ENCODE measurements at regions not wholly inside any gene's neighbourhood (a gene's known extent, or its start where the extent isn't known, plus 50 kb on each side); places are given as distances from the start of the nearest gene placed in this dataset.

DNA sequence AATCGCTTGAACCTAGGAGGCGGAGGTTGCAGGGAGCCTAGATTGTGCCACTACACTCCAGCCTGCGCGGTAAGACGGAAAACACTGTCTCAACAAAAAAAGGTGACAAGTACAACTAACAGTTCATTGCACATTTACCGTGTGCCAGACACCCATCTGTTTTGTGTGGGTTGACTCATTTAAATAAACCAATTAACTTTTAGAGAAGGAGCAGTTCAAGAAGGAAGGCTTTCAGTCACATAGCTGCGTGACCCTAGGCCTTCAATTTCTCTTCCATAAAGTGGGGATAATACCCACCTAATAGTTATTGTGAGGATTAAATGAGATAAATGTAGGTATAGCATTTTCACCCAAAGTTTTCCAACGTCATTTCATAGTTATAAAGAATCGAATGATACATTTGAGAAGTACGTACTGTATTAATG, 52.3 kb upstream of the KDM7A start:
- Histone ChIP-seq H3K27me3 (ENCODE audit: control insufficient read depth, insufficient read depth, low read length) (peaks cover 2% of the 10 kb centered on the region), H3K4me1 (ENCODE audit: control insufficient read depth, insufficient read depth, low read length) (no peaks in the 10 kb centered on the region), H3K36me3 (ENCODE audit: control insufficient read depth, insufficient read depth, low read length) (no peaks in the 10 kb centered on the region), H3K27ac (ENCODE audit: low read length) (no peak overlapping the region), H3K9me3 (ENCODE audit: control insufficient read depth, insufficient read depth, low read depth, low read length) (no peaks in the 10 kb centered on the region), H3K4me3 (ENCODE audit: low read depth in 2 of 2, low read length in 2 of 2) (no peak overlapping the region)
- TF ChIP-seq POLR2AphosphoS5 (IDR thresholded peaks at IDR 0.05; ENCODE audit: low read depth, low read length) (no peak), TCF7L2 (IDR thresholded peaks at IDR 0.05; ENCODE audit: low read depth, low read length) (no peak), SIN3A (IDR thresholded peaks at IDR 0.05; ENCODE audit: borderline replicate concordance, insufficient read depth, low read depth, low read length) (no peak)
- TF ChIP-seq, protein P1, sequence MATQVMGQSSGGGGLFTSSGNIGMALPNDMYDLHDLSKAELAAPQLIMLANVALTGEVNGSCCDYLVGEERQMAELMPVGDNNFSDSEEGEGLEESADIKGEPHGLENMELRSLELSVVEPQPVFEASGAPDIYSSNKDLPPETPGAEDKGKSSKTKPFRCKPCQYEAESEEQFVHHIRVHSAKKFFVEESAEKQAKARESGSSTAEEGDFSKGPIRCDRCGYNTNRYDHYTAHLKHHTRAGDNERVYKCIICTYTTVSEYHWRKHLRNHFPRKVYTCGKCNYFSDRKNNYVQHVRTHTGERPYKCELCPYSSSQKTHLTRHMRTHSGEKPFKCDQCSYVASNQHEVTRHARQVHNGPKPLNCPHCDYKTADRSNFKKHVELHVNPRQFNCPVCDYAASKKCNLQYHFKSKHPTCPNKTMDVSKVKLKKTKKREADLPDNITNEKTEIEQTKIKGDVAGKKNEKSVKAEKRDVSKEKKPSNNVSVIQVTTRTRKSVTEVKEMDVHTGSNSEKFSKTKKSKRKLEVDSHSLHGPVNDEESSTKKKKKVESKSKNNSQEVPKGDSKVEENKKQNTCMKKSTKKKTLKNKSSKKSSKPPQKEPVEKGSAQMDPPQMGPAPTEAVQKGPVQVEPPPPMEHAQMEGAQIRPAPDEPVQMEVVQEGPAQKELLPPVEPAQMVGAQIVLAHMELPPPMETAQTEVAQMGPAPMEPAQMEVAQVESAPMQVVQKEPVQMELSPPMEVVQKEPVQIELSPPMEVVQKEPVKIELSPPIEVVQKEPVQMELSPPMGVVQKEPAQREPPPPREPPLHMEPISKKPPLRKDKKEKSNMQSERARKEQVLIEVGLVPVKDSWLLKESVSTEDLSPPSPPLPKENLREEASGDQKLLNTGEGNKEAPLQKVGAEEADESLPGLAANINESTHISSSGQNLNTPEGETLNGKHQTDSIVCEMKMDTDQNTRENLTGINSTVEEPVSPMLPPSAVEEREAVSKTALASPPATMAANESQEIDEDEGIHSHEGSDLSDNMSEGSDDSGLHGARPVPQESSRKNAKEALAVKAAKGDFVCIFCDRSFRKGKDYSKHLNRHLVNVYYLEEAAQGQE (IDR thresholded peaks at IDR 0.05; ENCODE audit: insufficient read depth in 1 of 2, low read depth in 2 of 2, low read length in 1 of 2), result no peak
- TF ChIP-seq, protein P2, sequence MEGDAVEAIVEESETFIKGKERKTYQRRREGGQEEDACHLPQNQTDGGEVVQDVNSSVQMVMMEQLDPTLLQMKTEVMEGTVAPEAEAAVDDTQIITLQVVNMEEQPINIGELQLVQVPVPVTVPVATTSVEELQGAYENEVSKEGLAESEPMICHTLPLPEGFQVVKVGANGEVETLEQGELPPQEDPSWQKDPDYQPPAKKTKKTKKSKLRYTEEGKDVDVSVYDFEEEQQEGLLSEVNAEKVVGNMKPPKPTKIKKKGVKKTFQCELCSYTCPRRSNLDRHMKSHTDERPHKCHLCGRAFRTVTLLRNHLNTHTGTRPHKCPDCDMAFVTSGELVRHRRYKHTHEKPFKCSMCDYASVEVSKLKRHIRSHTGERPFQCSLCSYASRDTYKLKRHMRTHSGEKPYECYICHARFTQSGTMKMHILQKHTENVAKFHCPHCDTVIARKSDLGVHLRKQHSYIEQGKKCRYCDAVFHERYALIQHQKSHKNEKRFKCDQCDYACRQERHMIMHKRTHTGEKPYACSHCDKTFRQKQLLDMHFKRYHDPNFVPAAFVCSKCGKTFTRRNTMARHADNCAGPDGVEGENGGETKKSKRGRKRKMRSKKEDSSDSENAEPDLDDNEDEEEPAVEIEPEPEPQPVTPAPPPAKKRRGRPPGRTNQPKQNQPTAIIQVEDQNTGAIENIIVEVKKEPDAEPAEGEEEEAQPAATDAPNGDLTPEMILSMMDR (IDR thresholded peaks at IDR 0.05), result no peak
- in situ Hi-C loops (cut with HindIII; ENCODE audit: low pct_unique_long_range_greater_than_20kb, low sequenced_read_pairs) (no loop called here), intact Hi-C loops (cut with micrococcal nuclease; ENCODE audit: unreplicated experiment) (no loop called here)
- no TSS peak for BruUV-seq (replicated peaks)
- DNase-seq (ENCODE audit: low read depth, low spot score) (no peak), ATAC-seq (no peak)
- ChIA-PET POLR2A (no interaction called here), CTCF (no interaction called here)

All from Panc1 (cell line).